HL-60 (cell line): ENCODE measurements at regions not wholly inside any gene's neighbourhood (a gene's known extent, or its start where the extent isn't known, plus 50 kb on each side); places are given as distances from the start of the nearest gene placed in this dataset.

Experiments
- DNase-seq, 2 experiments: peaks; one replicate each; pipeline ENCODE4 v3.0.0-alpha.2; 2010 to 2020; ENCODE audit warnings: low read depth in 1 of 2, low spot score in 1 of 2
- H3K27ac ChIP-seq: fragments of 250-450 bp; sonication (Bioruptor Pico); replicated peaks from 2 replicates; pipeline ENCODE4 v1.5.1; 2020; ENCODE audit warnings: mild to moderate bottlenecking, moderate library complexity
- H3K27me3 ChIP-seq: fragments of 250-450 bp; sonication (Bioruptor Pico); 2 replicates; pipeline ENCODE4 v1.5.1; 2021; ENCODE audit warnings: mild to moderate bottlenecking, moderate library complexity; ENCODE audit not compliant: insufficient read depth, poor library complexity, severe bottlenecking
- H3K4me3 ChIP-seq: replicated peaks from 2 replicates; pipeline ENCODE4 v1.5.1; 2011; ENCODE audit warnings: mild to moderate bottlenecking, control low read depth, low read length; ENCODE audit not compliant: insufficient read depth
- GABPA ChIP-seq: IDR thresholded peaks from 2 replicates; pipeline ENCODE4 v1.6.1; 2012; ENCODE audit warnings: low read depth
- POLR2AphosphoS5 ChIP-seq: IDR thresholded peaks from 2 replicates; pipeline ENCODE4 v1.6.1; 2012; ENCODE audit warnings: low read depth
- SPI1 ChIP-seq: IDR thresholded peaks from 2 replicates; pipeline ENCODE4 v1.6.1; 2012; ENCODE audit warnings: low read depth, mild to moderate bottlenecking, borderline replicate concordance
- TF ChIP-seq, protein P1 (sequence below): IDR thresholded peaks from 2 replicates; pipeline ENCODE4 v1.6.1; 2012; ENCODE audit warnings: low read depth; ENCODE audit not compliant: insufficient replicate concordance
- TF ChIP-seq, protein P2 (sequence below): IDR thresholded peaks from one replicate; pipeline ENCODE4 v1.5.1; 2011; ENCODE audit warnings: low read length, control low read depth, inconsistent platforms; ENCODE audit not compliant: insufficient read depth

DNA sequence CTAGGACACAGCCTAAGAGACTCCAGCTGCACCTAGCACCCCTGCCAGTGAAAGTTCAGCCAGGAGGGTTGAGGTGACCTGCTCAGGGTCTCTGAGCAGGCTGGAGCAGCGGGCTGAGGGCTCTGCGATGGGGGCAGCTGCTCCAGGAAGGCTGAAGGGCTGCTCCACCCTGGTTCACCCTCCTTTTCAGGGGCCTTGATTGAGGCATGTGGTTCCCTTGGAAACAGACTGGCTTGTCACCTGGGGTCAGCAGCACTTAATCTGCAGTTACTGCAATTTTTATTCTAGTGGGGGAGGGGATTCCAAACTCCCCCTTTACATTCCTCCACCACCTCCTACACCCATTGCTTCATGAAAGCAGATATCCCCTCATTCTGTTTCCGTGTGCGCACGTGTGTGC, 85.3 kb upstream of the UNC5B start:
- no peak for DNase-seq
- H3K27ac ChIP-seq = no peak overlapping the region
- no peaks in the 10 kb centered on the region for H3K27me3 ChIP-seq
- TF ChIP-seq, protein P1, sequence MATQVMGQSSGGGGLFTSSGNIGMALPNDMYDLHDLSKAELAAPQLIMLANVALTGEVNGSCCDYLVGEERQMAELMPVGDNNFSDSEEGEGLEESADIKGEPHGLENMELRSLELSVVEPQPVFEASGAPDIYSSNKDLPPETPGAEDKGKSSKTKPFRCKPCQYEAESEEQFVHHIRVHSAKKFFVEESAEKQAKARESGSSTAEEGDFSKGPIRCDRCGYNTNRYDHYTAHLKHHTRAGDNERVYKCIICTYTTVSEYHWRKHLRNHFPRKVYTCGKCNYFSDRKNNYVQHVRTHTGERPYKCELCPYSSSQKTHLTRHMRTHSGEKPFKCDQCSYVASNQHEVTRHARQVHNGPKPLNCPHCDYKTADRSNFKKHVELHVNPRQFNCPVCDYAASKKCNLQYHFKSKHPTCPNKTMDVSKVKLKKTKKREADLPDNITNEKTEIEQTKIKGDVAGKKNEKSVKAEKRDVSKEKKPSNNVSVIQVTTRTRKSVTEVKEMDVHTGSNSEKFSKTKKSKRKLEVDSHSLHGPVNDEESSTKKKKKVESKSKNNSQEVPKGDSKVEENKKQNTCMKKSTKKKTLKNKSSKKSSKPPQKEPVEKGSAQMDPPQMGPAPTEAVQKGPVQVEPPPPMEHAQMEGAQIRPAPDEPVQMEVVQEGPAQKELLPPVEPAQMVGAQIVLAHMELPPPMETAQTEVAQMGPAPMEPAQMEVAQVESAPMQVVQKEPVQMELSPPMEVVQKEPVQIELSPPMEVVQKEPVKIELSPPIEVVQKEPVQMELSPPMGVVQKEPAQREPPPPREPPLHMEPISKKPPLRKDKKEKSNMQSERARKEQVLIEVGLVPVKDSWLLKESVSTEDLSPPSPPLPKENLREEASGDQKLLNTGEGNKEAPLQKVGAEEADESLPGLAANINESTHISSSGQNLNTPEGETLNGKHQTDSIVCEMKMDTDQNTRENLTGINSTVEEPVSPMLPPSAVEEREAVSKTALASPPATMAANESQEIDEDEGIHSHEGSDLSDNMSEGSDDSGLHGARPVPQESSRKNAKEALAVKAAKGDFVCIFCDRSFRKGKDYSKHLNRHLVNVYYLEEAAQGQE = no peak
- TF ChIP-seq SPI1 (no peak), GABPA (no peak), POLR2AphosphoS5 (no peak)
- TF ChIP-seq, protein P2, sequence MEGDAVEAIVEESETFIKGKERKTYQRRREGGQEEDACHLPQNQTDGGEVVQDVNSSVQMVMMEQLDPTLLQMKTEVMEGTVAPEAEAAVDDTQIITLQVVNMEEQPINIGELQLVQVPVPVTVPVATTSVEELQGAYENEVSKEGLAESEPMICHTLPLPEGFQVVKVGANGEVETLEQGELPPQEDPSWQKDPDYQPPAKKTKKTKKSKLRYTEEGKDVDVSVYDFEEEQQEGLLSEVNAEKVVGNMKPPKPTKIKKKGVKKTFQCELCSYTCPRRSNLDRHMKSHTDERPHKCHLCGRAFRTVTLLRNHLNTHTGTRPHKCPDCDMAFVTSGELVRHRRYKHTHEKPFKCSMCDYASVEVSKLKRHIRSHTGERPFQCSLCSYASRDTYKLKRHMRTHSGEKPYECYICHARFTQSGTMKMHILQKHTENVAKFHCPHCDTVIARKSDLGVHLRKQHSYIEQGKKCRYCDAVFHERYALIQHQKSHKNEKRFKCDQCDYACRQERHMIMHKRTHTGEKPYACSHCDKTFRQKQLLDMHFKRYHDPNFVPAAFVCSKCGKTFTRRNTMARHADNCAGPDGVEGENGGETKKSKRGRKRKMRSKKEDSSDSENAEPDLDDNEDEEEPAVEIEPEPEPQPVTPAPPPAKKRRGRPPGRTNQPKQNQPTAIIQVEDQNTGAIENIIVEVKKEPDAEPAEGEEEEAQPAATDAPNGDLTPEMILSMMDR = no peak
- H3K4me3 ChIP-seq = no peak overlapping the region

DNA sequence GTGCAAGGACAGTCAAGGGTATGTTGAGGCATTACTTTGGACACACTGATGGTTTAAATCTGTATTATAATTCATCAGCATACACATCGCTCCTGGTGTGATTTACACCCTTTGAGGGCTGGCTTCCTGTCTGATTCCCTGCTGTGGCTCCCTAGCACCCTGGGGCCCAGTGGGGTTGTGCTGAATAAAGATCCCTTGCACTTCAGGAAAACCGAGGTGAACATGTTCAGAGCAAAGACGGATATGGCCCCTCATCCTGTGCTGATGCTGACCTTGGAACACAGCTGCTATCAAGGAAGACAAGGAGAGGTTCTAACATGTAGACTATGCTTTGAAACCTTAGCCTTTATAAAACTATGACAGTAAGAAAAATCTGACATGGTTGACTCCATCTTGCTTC, 84.6 kb upstream of the UNC5B start:
- H3K27ac ChIP-seq = no peak overlapping the region
- DNase-seq = no peak
- TF ChIP-seq GABPA (no peak), POLR2AphosphoS5 (no peak), SPI1 (no peak)
- TF ChIP-seq, protein P2 = no peak
- TF ChIP-seq, protein P1 = no peak
- H3K4me3 ChIP-seq = no peak overlapping the region
- no peaks in the 10 kb centered on the region for H3K27me3 ChIP-seq

DNA sequence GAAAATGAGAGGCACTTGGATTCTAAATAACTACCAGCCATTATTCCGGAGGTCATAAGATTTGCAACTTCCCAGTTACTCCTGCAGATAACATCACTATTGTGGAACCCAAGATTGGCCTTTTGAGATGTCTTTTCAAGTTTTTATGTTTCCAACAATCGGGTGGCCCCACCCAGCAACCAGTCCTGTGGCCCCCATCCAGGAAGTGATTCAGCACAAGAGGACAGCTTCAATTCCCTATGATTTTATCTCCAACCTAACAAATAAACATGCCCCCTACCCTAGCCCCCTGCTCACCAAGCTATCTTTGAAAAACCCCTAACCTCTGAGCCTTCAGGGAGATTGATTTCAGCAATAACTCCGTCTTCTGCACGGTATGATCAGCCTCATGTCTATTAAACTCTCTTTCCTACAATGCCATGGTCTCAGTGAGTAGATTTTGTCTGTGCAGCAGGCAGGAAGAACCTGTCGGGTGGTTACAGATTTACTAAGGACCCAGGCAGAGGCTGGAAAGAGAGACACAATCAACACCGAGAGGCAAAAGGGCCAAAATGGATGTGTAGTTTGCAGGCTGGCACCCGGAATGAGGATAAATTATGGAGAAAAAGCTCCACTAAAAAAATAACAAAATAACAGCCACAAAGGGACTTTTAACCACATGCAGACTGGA, 83.9 kb upstream of the UNC5B start:
- DNase-seq = no peak
- Histone ChIP-seq H3K27ac (no peak overlapping the region), H3K27me3 (no peaks in the 10 kb centered on the region), H3K4me3 (no peak overlapping the region)
- TF ChIP-seq, protein P1 = no peak
- TF ChIP-seq, protein P2 = no peak
- TF ChIP-seq POLR2AphosphoS5 (no peak), SPI1 (no peak), GABPA (no peak)
